T-helper 9 cell (primary cell): ENCODE measurements at regions not wholly inside any gene's neighbourhood (a gene's known extent, or its start where the extent isn't known, plus 50 kb on each side); places are given as distances from the start of the nearest gene placed in this dataset.

Experiments used
- DNase-seq: peaks from one replicate; pipeline ENCODE4 v3.0.0-alpha.2; 2020

DNA sequence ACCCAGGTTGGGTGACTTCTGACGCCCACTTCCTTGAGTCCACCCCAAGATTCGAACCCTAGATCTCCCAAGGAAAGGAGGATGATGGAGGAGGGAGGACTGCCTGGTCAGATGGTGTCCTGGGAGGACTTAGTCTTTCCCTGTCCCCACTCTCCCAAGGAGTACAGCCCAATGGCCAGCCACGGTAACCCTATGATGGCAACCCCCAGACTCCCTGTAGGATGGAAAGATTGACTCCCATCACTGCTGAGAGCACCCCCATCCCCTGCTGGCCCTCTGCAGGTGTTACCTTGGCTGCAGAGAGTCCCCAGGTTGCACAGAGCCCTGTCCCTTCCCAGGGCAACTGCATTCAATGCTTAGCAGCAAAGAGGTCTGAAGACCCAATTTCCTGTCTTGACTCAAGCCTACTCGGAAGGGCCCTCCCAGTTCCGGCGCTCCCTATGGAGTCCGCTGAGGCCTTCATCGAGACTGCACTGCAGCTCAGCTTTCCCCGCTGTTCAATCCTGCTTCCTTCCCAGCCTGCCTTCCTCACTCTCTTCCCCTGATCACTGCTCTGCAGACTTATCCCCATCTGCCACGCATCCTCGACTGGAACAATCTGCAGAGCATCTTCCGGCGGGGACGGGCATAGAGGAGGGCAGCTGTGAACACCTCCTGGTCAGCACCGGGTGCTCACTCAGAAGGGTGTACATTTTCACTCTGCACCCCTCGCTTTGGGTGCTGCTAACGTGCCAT is 50.8 kb upstream of the OCM2 start:
- no peak for DNase-seq

DNA sequence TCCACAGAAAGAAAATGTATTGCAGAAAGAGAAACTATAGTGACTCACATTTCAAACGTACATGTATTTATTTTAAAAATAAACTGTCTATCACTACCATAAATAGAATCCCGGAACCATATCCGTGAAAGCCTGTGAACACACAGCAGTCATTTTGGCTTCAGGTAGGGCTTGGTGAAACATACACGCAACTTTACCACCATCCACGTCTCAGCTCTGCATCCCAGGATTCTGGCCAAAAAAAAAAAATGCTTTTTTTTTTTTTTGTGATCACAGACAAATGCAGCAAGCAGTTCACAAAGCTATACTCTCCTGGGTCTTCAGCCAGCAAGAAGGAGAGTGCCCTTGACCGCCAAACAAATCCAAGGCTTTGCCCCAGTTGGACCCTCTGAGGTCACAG is 56.8 kb upstream of the OCM2 start:
- no peak for DNase-seq

DNA sequence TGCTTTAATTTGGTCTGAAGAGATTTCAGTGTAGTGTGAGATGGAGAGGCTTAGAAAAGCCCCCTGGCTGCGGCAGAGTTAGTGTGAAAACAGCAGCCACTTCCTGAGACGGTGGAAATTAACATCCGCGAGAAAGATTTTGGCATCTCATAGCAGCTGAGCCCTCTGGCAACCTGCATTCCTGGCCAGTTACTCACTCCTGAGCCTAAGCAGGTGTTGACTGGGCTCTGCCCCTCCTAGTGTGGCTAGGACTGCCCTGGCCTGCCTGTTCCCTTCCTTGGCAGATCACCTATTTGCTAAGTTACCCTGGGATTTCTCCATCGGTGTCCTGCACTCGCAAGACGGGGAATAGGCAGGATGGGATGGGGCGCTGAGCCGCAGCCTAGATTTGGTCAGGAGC is 57.6 kb upstream of the LMTK2 start:
- no peak for DNase-seq

DNA sequence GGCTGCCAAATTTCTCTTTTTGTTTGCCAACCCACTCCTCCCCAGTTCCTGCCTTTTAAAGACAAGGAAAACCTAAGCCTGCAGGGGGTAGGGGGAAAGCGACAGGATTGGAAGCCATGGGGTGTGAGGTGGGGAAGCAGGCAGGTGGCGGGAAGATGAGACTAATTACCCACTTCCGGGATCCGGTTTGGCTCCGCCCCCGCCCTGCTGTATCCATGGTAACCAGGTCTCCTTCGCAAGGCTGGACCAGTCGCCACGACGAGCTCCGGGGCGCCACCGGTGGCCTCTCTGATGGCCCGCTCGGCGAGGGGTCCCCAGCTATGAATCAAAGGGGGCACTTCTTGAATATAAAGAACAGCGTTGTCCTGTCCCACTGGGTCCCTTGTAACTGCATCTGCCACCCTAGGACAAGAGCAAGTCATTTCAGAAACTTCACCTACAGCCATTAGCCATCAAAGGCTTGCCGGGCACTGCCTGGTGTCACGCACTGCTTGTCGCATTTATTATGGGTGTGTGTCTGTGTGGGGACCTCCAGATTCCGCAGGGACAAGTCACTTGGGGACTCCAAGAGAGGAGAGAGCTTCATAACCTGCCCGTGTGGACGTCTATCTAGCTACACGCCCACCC is 55.4 kb upstream of the LMTK2 start:
- DNase-seq, result peak; percentile 12

DNA sequence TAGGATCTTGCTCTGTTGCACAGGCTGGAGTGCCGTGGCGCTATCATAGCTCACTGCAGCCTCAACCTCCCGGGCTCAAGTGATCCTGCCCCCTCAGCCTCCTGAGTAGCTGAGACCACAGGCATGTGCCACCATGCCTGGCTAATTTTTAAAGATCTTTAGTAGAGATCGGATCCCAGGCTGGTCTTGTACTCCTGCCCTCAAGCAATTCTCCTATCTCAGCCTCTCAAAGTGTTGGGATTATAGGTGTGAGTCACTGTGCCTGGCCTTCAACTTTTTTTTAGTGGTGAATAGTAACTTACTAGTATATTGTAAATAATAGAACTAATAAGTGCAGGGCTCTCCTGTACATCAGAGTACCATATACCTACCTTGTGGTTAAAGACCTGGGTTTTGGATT is 52.1 kb upstream of the LMTK2 start:
- DNase-seq, result no peak

DNA sequence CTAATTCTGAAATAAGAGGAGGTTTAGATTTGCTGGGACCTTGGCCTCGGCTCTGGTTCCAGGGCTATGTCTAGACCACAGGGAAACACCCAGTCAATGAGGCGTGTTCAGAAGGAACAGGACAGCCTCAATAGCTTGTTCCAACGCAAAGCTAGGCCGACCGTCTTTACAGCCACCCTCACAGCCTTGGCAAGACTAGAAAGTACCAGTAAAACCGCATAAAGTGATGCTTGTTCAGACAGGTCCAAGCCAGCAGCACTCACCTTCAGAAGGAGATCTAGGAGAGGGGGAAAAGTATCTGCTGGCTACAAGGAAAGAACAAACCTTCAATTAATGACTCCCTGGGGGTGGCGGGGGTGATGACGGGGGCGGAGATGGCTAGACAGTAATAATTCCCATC is 50.1 kb upstream of the LMTK2 start:
- no peak for DNase-seq
